ENCODE measurements at regions not wholly inside any gene's neighbourhood (a gene's known extent, or its start where the extent isn't known, plus 50 kb on each side); places are given as distances from the start of the nearest gene placed in this dataset.

DNA sequence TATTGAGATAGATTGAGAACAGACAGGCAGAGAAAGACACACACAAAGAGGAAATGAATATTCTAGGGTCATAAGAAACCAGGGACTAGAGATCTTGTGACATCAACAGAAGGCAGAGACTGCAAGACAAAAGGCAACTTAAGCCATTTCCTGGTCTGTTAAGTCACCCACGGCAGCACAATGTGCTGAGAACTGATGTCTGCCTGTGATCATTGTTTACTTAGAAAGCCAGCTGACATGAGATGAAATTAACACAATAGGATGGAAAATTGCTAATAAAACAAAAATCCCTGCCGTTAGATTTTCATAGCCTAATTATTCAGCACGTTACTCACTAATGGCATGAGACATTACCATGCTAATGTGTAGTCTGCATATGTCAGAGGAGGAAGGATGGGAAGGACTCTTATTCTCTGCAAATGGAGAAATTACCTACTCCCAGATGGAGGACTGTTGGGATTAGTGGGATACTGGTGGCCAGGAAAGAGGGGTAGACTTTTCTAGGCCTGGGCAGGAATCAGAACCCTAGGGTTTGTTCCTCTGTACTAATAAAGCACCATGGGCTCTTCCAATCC is 191.3 kb upstream of the PODXL start:
- H3K4me1 ChIP-seq = no peaks in the 10 kb centered on the region
- no peaks in the 10 kb centered on the region for H3K36me3 ChIP-seq
- intact Hi-C loops (cut with DNase I; ENCODE audit: low total_unique reads) = no loop called here
- H3K27me3 ChIP-seq = no peaks in the 10 kb centered on the region
- DNase-seq = no peak
- TF ChIP-seq, protein P1, sequence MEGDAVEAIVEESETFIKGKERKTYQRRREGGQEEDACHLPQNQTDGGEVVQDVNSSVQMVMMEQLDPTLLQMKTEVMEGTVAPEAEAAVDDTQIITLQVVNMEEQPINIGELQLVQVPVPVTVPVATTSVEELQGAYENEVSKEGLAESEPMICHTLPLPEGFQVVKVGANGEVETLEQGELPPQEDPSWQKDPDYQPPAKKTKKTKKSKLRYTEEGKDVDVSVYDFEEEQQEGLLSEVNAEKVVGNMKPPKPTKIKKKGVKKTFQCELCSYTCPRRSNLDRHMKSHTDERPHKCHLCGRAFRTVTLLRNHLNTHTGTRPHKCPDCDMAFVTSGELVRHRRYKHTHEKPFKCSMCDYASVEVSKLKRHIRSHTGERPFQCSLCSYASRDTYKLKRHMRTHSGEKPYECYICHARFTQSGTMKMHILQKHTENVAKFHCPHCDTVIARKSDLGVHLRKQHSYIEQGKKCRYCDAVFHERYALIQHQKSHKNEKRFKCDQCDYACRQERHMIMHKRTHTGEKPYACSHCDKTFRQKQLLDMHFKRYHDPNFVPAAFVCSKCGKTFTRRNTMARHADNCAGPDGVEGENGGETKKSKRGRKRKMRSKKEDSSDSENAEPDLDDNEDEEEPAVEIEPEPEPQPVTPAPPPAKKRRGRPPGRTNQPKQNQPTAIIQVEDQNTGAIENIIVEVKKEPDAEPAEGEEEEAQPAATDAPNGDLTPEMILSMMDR (IDR thresholded peaks at IDR 0.05) = no peak
- no peak overlapping the region for H3K4me3 ChIP-seq
- no peak overlapping the region for H3K27ac ChIP-seq
- no peaks in the 10 kb centered on the region for H3K9me3 ChIP-seq

DNA sequence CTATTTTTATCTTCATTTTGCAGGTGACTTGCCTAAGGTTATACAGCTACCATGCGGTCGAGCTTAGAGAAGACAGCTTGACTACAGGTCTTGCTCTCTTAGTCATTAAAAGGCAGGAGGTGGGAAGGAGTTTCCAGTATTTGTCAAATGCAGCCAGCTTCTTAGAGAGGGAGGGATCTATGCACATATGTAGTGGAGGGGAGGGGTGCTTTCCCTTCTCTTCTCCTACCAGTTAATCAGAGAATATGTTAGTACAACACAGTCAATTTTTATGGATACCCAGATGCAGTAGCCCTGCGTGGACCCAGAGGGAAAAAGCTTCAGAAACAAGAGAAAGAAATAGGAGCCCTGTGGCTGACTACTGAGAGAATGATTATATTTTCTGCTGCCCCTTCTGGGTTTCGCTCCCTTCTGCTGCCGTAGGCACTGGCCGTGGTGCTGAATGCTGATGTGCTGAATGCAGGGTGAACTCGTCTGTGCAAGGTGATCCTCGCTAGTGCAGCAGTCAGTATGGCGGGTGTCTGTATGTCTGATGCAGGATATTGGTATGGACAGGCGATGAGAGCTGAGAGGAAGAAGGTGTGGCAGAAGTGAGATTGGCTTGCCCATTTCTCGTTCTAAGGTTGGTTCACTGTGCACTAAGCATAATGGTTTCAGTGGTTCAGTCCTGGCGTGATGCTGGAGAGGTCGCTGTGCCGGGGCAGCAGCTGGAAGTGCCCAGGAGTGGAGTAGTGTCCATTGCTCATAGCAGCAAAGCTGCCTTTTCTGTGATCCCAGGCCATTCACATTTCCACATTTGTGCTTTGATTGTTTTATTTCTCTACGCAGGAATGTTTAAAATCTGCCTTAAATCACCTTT is 189.2 kb upstream of the PODXL start:
- H3K4me1 ChIP-seq = no peaks in the 10 kb centered on the region
- TF ChIP-seq, protein P1 (IDR thresholded peaks at IDR 0.05) = no peak
- H3K27ac ChIP-seq = no peak overlapping the region
- DNase-seq = no peak
- no peaks in the 10 kb centered on the region for H3K27me3 ChIP-seq
- intact Hi-C loops (cut with DNase I; ENCODE audit: low total_unique reads) = no loop called here
- H3K4me3 ChIP-seq = no peak overlapping the region
- no peaks in the 10 kb centered on the region for H3K36me3 ChIP-seq
- H3K9me3 ChIP-seq = no peaks in the 10 kb centered on the region

DNA sequence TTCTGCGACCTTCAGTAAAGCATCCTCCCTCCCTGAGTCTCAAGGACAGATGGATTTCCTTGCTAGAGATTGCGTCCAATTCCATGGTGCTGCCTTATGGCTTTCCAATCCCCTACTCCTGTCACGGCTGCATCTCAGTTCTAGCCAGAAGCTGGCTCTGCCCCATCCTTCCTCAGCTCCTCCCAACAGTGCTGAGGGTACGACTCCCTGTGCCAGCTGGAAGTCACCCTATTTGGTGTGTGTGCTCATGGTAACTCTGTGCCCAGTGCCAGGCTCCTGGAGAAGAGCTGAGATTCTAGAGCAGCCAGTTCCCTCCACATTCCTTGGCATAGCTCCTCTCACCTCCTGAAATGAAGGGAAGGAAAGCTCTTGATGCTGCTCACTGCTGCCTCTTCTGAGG is 185.0 kb upstream of the PODXL start:
- Histone ChIP-seq H3K4me1 (no peaks in the 10 kb centered on the region), H3K27me3 (peaks cover 0 to 11% of the 10 kb centered on the region in 2 donors), H3K27ac (no peak overlapping the region), H3K36me3 (no peaks in the 10 kb centered on the region), H3K9me3 (no peaks in the 10 kb centered on the region), H3K4me3 (no peak overlapping the region)
- TF ChIP-seq, protein P1 (IDR thresholded peaks at IDR 0.05) = no peak
- DNase-seq = no peak
- intact Hi-C loops (cut with DNase I; ENCODE audit: low total_unique reads) = no loop called here

DNA sequence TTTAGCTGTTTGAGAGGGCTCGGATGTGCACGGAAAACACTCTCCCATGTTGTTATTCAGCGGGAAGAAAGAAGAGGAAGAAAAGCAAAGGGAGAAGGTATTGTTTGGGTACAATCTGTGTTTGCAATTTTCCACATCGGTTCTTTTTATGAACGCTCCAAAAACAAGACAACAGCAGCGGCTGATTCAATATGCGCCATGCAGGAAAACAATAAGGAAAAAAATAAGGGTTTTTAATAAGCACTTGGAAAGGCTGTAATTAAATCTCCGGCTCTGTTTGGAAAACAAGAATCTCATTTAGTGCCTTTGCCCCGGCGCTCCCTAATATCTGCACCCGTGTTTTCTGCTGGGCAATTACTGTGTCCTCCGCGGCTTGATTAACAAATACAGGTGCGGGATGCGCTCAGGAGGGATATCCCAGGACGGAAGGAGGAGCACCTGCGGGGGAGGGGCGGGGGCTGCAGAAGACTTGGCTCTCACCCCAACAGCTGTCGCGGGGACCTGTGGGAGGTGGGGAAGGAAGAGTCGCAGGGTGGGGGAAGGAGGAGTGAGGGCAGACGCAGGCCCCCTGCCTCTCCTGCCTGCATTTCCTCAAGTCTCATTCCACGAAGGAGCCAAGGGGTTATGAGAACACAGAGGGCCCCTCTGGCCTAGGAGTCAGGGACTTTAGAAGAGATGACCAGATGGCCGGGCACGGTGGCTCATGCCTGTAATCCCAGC is 181.5 kb upstream of the PODXL start:
- Histone ChIP-seq H3K4me1 (no peaks in the 10 kb centered on the region), H3K4me3 (no peak overlapping the region), H3K9me3 (no peaks in the 10 kb centered on the region), H3K27me3 (peaks cover 0 to 11% of the 10 kb centered on the region in 2 donors), H3K27ac (no peak overlapping the region), H3K36me3 (no peaks in the 10 kb centered on the region)
- TF ChIP-seq, protein P1 (IDR thresholded peaks at IDR 0.05) = no peak
- intact Hi-C loops (cut with DNase I; ENCODE audit: low total_unique reads) = no loop called here
- DNase-seq = no peak

DNA sequence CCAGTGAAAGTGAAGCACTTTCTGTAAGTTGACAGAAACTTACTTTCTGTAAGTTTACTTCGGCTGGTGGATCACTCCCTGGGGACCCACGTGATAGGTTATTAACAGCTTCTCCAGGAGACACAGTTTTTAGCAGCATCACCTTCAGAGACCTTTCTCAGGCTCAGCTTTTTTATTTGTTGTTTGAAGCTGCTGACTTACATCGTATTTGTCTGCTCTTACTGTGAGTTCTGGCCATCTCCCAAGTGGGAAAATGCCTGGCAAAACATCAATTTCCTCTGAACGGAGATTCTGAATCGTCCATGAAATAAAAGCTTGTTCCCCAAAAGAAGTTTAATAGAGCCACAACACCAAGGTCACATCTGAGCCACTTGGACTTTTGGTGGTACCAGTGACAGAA is 178.7 kb upstream of the PODXL start:
- no peak overlapping the region for H3K27ac ChIP-seq
- TF ChIP-seq, protein P1 (IDR thresholded peaks at IDR 0.05) = no peak
- no peak overlapping the region for H3K4me3 ChIP-seq
- DNase-seq = no peak
- H3K9me3 ChIP-seq = no peaks in the 10 kb centered on the region
- H3K27me3 ChIP-seq = peaks cover 0 to 13% of the 10 kb centered on the region in 2 donors
- H3K36me3 ChIP-seq = no peaks in the 10 kb centered on the region
- intact Hi-C loops (cut with DNase I; ENCODE audit: low total_unique reads) = no loop called here
- no peaks in the 10 kb centered on the region for H3K4me1 ChIP-seq
